HepG2 (cell line): ENCODE measurements at regions not wholly inside any gene's neighbourhood (a gene's known extent, or its start where the extent isn't known, plus 50 kb on each side); places are given as distances from the start of the nearest gene placed in this dataset.

Experiments used
- ATAC-seq: fragments of 200-7000 bp; cut with Tn5 transposase; 3 replicates; pipeline ENCODE4 v1.9.1; 2020; ENCODE audit warnings: mild to moderate bottlenecking, moderate library complexity
- BruUV-seq: library from RNA; stranded (reverse); fragments of 400-500 nt; replicated peaks from 2 replicates; lab custom pipeline; 2021; lab: Mats Ljungman, UMichigan
- CTCF ChIA-PET: fragments of 300-600 bp; formaldehyde crosslinking; extraction: SDS; loops from one replicate; lab custom pipeline; 2021; ENCODE audit warnings: low total read pairs, inconsistent platforms, low intra/inter-chr PET ratio; lab: Yijun Ruan, JAX
- POLR2A ChIA-PET: fragments of 350-600 bp; sonication (Branson Sonifier 250); formaldehyde crosslinking; loops from one replicate; lab custom pipeline; 2020; ENCODE audit warnings: antibody characterized with exemption, inconsistent platforms; lab: Yijun Ruan, JAX
- DNase-seq: peaks from one replicate; pipeline ENCODE4 v3.0.0-alpha.2; 2015; ENCODE audit warnings: low spot score
- FAIRE-seq: peaks from 3 replicates; lab custom pipeline; 2011; peaks lifted over from hg19 to GRCh38; lab: Jason Lieb, UNC
- H2AFZ ChIP-seq: one replicate; pipeline ENCODE4 v1.6.1; 2011; ENCODE audit warnings: low read length, inconsistent platforms
- H3K27ac ChIP-seq: fragments of 300-600 bp; 3 replicates; pipeline ENCODE4 v1.8.0; 2011; ENCODE audit warnings: mixed run types, mild to moderate bottlenecking, mixed read lengths, low read length, inconsistent platforms; ENCODE audit not compliant: insufficient read depth; ENCODE audit errors: extremely low read length
- H3K27me3 ChIP-seq, 2 experiments: fragments of 200-600 bp in 1 of 2; 2 replicates in 1 of 2; 3 replicates in 1 of 2; pipeline versions ENCODE4 v1.6.0 to v1.8.0; 2011; ENCODE audit warnings: low read length in 2 of 2, mild to moderate bottlenecking in 2 of 2, moderate library complexity in 2 of 2, inconsistent platforms in 1 of 2; ENCODE audit not compliant: insufficient read depth in 2 of 2, control insufficient read depth in 1 of 2
- H3K36me3 ChIP-seq, 2 experiments: fragments of 200-600 bp in 1 of 2; replicated peaks in 1 of 2; 2 replicates in 1 of 2; 3 replicates in 1 of 2; pipeline versions ENCODE4 v1.5.1 to v1.8.0; 2011; ENCODE audit warnings: low read length in 2 of 2, inconsistent platforms in 1 of 2; ENCODE audit not compliant: insufficient read depth in 2 of 2, control insufficient read depth in 1 of 2
- H3K4me1 ChIP-seq: 2 replicates; pipeline ENCODE4 v1.5.1; 2012; ENCODE audit warnings: low read length, inconsistent platforms; ENCODE audit not compliant: insufficient read depth
- H3K4me2 ChIP-seq: 2 replicates; pipeline ENCODE4 v1.6.0; 2011; ENCODE audit warnings: low read depth, low read length, inconsistent platforms
- H3K4me3 ChIP-seq, 3 experiments: fragments of 200-600 bp in 1 of 3; sonication (generic), shearing (Covaris generic) in 1 of 3; replicated peaks in 1 of 3; 2 replicates each; pipeline ENCODE4 v1.5.1; 2011 to 2016; ENCODE audit warnings: low read length in 3 of 3, inconsistent platforms in 2 of 3, low read depth in 2 of 3, mild to moderate bottlenecking in 2 of 3, control low read depth in 1 of 3, mixed read lengths in 1 of 3; ENCODE audit not compliant: insufficient read depth in 1 of 3
- H3K79me2 ChIP-seq: one replicate; pipeline ENCODE4 v1.6.1; 2011; ENCODE audit warnings: low read length, inconsistent platforms; ENCODE audit not compliant: insufficient read depth
- H3K9ac ChIP-seq: 2 replicates; pipeline ENCODE4 v1.6.0; 2011; ENCODE audit warnings: mild to moderate bottlenecking, low read depth, low read length, inconsistent platforms; ENCODE audit not compliant: insufficient read depth
- H3K9me3 ChIP-seq: 2 replicates; pipeline ENCODE4 v1.5.1; 2012; ENCODE audit warnings: mild to moderate bottlenecking, low read length
- H4K20me1 ChIP-seq: 2 replicates; pipeline ENCODE4 v1.6.0; 2011; ENCODE audit warnings: inconsistent platforms, mild to moderate bottlenecking, low read length, moderate library complexity; ENCODE audit not compliant: insufficient read depth
- CREB1 ChIP-seq, 2 experiments: fragments of 450-650 bp in 1 of 2; IDR thresholded peaks; 2 replicates each; pipeline ENCODE4 v1.6.1; 2016 to 2017; ENCODE audit warnings: control low read depth in 1 of 2, mild to moderate bottlenecking in 1 of 2, missing compliant biosample characterization in 1 of 2, missing genetic modification characterization in 1 of 2
- GRHL1 ChIP-seq: sonication (generic); formaldehyde crosslinking; conservative IDR thresholded peaks from 2 replicates; pipeline ENCODE4 v1.8.0; 2022; ENCODE audit warnings: missing genetic modification reagents
- NR2F2 ChIP-seq: IDR thresholded peaks from 2 replicates; pipeline ENCODE4 v1.6.1; 2012; ENCODE audit warnings: low read depth, inconsistent platforms, borderline replicate concordance
- RNF2 ChIP-seq: fragments of 450-650 bp; conservative IDR thresholded peaks from 2 replicates; pipeline ENCODE4 v1.6.1; 2016; ENCODE audit warnings: low read depth
- SALL1 ChIP-seq: sonication (generic); formaldehyde crosslinking; IDR thresholded peaks from 2 replicates; pipeline ENCODE4 v1.8.0; 2022; ENCODE audit warnings: mild to moderate bottlenecking, missing genetic modification reagents
- SRF ChIP-seq: IDR thresholded peaks from 2 replicates; pipeline ENCODE4 v1.6.1; 2011; ENCODE audit warnings: mild to moderate bottlenecking, low read depth, low read length, moderate library complexity
- TBP ChIP-seq: sonication (generic); formaldehyde crosslinking; IDR thresholded peaks from 2 replicates; pipeline ENCODE4 v1.5.0; 2020; ENCODE audit warnings: missing genetic modification reagents
- TFAP4 ChIP-seq: sonication (generic); IDR thresholded peaks from 2 replicates; pipeline ENCODE4 v1.6.1; 2016; ENCODE audit warnings: low read depth, borderline replicate concordance
- TRIM22 ChIP-seq: fragments of 450-650 bp; IDR thresholded peaks from 2 replicates; pipeline ENCODE4 v1.6.1; 2017
- XBP1 ChIP-seq: sonication (generic); formaldehyde crosslinking; IDR thresholded peaks from 2 replicates; pipeline ENCODE4 v1.5.0; 2020; ENCODE audit warnings: missing genetic modification reagents
- ZBTB34 ChIP-seq: sonication (generic); formaldehyde crosslinking; IDR thresholded peaks from 2 replicates; pipeline ENCODE4 v1.8.0; 2022; ENCODE audit warnings: mild to moderate bottlenecking, missing genetic modification reagents
- ZBTB8A ChIP-seq: sonication (generic); formaldehyde crosslinking; IDR thresholded peaks from 2 replicates; pipeline ENCODE4 v1.4.0; 2020; ENCODE audit warnings: mild to moderate bottlenecking, low read depth, missing genetic modification reagents, borderline replicate concordance
- ZEB1 ChIP-seq: IDR thresholded peaks from 2 replicates; pipeline ENCODE4 v1.6.1; 2012; ENCODE audit warnings: mild to moderate bottlenecking, low read depth, inconsistent platforms; ENCODE audit not compliant: insufficient replicate concordance
- ZNF17 ChIP-seq: sonication (generic); formaldehyde crosslinking; IDR thresholded peaks from 2 replicates; pipeline ENCODE4 v1.5.0; 2020; ENCODE audit warnings: mild to moderate bottlenecking, missing genetic modification reagents
- ZNF33A ChIP-seq: sonication (generic); formaldehyde crosslinking; IDR thresholded peaks from 2 replicates; pipeline ENCODE4 v1.5.1; 2020; ENCODE audit warnings: missing genetic modification reagents, mild to moderate bottlenecking, moderate library complexity, borderline replicate concordance
- ZNF563 ChIP-seq: sonication (generic); formaldehyde crosslinking; IDR thresholded peaks from 2 replicates; pipeline ENCODE4 v1.8.0; 2022; ENCODE audit warnings: mild to moderate bottlenecking, moderate library complexity, missing genetic modification reagents
- WGBS: methylation state at CpG from one replicate; pipeline ENCODE4 v1.1.6; 2017; ENCODE audit warnings: low lambda C conversion rate; 5-methylcytosine and 5-hydroxymethylcytosine counted together
- in situ Hi-C: cut with HindIII; loops from 2 replicates; pipeline ENCODE4 v1.10.0; 2017; ENCODE audit warnings: low pct_unique_long_range_greater_than_20kb; ENCODE audit not compliant: extremely low pct_ligation_motif_present
- intact Hi-C: fragments of 100-400 bp; cut with micrococcal nuclease; formaldehyde crosslinking; loops from one replicate; pipeline ENCODE4 v1.10.0; 2022; ENCODE audit not compliant: unreplicated experiment

GRCh38 chr16:86176462-86176861, 277.5 kb downstream of the IRF8 start:
- ChIA-PET POLR2A (no interaction called here), CTCF (no interaction called here)
- no peaks in the 10 kb centered on the region for H3K4me1 ChIP-seq
- no peak overlapping the region for H2AFZ ChIP-seq
- no peak overlapping the region for H3K4me3 ChIP-seq
- no peaks in the 10 kb centered on the region for H3K79me2 ChIP-seq
- no TSS peak for BruUV-seq
- H3K36me3 ChIP-seq = no peaks in the 10 kb centered on the region
- no peaks in the 10 kb centered on the region for H3K9me3 ChIP-seq
- in situ Hi-C loops (no loop called here), intact Hi-C loops (no loop called here)
- no peak overlapping the region for H3K9ac ChIP-seq
- FAIRE-seq (no peak), DNase-seq (no peak), ATAC-seq (no peak)
- H3K27me3 ChIP-seq = peaks cover 0 to 18% of the 10 kb centered on the region in 2 experiments; a peak in 1 of 5 replicates
- no peak overlapping the region for H3K4me2 ChIP-seq
- WGBS = 4% methylated on average over 3 of the region's 3 CpGs
- H4K20me1 ChIP-seq = no peaks in the 10 kb centered on the region
- TF ChIP-seq SALL1 (CRISPR knock-in tag) (no peak), GRHL1 (no peak), TRIM22 (no peak), TFAP4 (no peak), ZNF33A (CRISPR knock-in tag) (no peak), ZBTB8A (no peak), SRF (no peak), RNF2 (no peak), TBP (no peak), NR2F2 (no peak), ZEB1 (no peak), ZNF563 (CRISPR knock-in tag) (no peak), CREB1 (IDR thresholded peaks at IDR 0.05) (no peak), CREB1 (CRISPR knock-in tag; IDR thresholded peaks at IDR 0.05) (no peak), ZBTB34 (CRISPR knock-in tag) (no peak), XBP1 (no peak), ZNF17 (CRISPR knock-in tag) (no peak)
- no peak overlapping the region for H3K27ac ChIP-seq
